ENCODE measurements at regions not wholly inside any gene's neighbourhood (a gene's known extent, or its start where the extent isn't known, plus 50 kb on each side); places are given as distances from the start of the nearest gene placed in this dataset.
"Not testable (repeated sequence)": the region's sequence is repeated elsewhere in the genome, so short reads cannot be mapped to it uniquely, and the experiment has no call there.

GRCh38 chr1:96187020-96187419, 534.6 kb upstream of the PTBP2 start:
- Histone ChIP-seq H3K27me3 (no peaks in the 10 kb centered on the region), H3K9me3 (no peaks in the 10 kb centered on the region), H3K4me2 (no peak overlapping the region), H3K27ac (no peak overlapping the region), H3K4me1 (no peaks in the 10 kb centered on the region), H3K9ac (no peak overlapping the region), H4K20me1 (no peaks in the 10 kb centered on the region), H3K36me3 (no peaks in the 10 kb centered on the region), H3K4me3 (no peak overlapping the region)
- no peak for TF ChIP-seq Cebpa-rat (IDR thresholded peaks at IDR 0.05)

- H3K27me3 ChIP-seq: no peaks in the 10 kb centered on the region
- H3K36me3 ChIP-seq: no peaks in the 10 kb centered on the region
- H3K4me2 ChIP-seq: no peak overlapping the region
- TF ChIP-seq Cebpa-rat (IDR thresholded peaks at IDR 0.05): no peak
- no peak overlapping the region for H3K9ac ChIP-seq
- no peak overlapping the region for H3K4me3 ChIP-seq
- no peak overlapping the region for H3K27ac ChIP-seq
- no peaks in the 10 kb centered on the region for H3K4me1 ChIP-seq
- H3K9me3 ChIP-seq: no peaks in the 10 kb centered on the region
- H4K20me1 ChIP-seq: no peaks in the 10 kb centered on the region
Observed at GRCh38 chr1:96191165-96191564, 530.4 kb upstream of the PTBP2 start.

GRCh38 chr1:96206451-96206850, 515.1 kb upstream of the PTBP2 start:
- Histone ChIP-seq H3K4me3 (no peak overlapping the region), H3K4me2 (no peak overlapping the region), H3K9ac (no peak overlapping the region), H4K20me1 (no peaks in the 10 kb centered on the region), H3K4me1 (no peaks in the 10 kb centered on the region), H3K9me3 (no peaks in the 10 kb centered on the region), H3K27me3 (no peaks in the 10 kb centered on the region), H3K36me3 (no peaks in the 10 kb centered on the region), H3K27ac (no peak overlapping the region)
- no peak for TF ChIP-seq Cebpa-rat (IDR thresholded peaks at IDR 0.05)

- no peak overlapping the region for H3K9ac ChIP-seq
- TF ChIP-seq Cebpa-rat (IDR thresholded peaks at IDR 0.05): no peak
- no peaks in the 10 kb centered on the region for H3K27me3 ChIP-seq
- H3K9me3 ChIP-seq: no peaks in the 10 kb centered on the region
- H3K4me3 ChIP-seq: no peak overlapping the region
- H4K20me1 ChIP-seq: no peaks in the 10 kb centered on the region
- H3K36me3 ChIP-seq: no peaks in the 10 kb centered on the region
- H3K4me1 ChIP-seq: no peaks in the 10 kb centered on the region
- H3K27ac ChIP-seq: no peak overlapping the region
- no peak overlapping the region for H3K4me2 ChIP-seq
Observed at GRCh38 chr1:96207936-96208335, 513.6 kb upstream of the PTBP2 start.

GRCh38 chr1:96208428-96208827, 513.2 kb upstream of the PTBP2 start:
- Histone ChIP-seq H3K9ac (no peak overlapping the region), H3K4me3 (no peak overlapping the region), H3K4me2 (no peak overlapping the region), H3K4me1 (no peaks in the 10 kb centered on the region), H3K9me3 (no peaks in the 10 kb centered on the region), H3K36me3 (no peaks in the 10 kb centered on the region), H3K27ac (no peak overlapping the region), H4K20me1 (no peaks in the 10 kb centered on the region), H3K27me3 (no peaks in the 10 kb centered on the region)
- no peak for TF ChIP-seq Cebpa-rat (IDR thresholded peaks at IDR 0.05)

- Histone ChIP-seq H3K27ac (no peak overlapping the region), H3K4me1 (no peaks in the 10 kb centered on the region), H3K4me3 (no peak overlapping the region), H3K9ac (no peak overlapping the region), H3K9me3 (no peaks in the 10 kb centered on the region), H3K4me2 (no peak overlapping the region), H3K36me3 (no peaks in the 10 kb centered on the region), H3K27me3 (no peaks in the 10 kb centered on the region), H4K20me1 (no peaks in the 10 kb centered on the region)
- TF ChIP-seq Cebpa-rat (IDR thresholded peaks at IDR 0.05): no peak
Observed at GRCh38 chr1:96210054-96210453, 511.5 kb upstream of the PTBP2 start.

- H3K4me1 ChIP-seq: no peaks in the 10 kb centered on the region
- no peak overlapping the region for H3K9ac ChIP-seq
- H3K36me3 ChIP-seq: no peaks in the 10 kb centered on the region
- H3K9me3 ChIP-seq: no peaks in the 10 kb centered on the region
- no peaks in the 10 kb centered on the region for H3K27me3 ChIP-seq
- no peak for TF ChIP-seq Cebpa-rat (IDR thresholded peaks at IDR 0.05)
- H3K4me3 ChIP-seq: no peak overlapping the region
- H3K27ac ChIP-seq: no peak overlapping the region
- H4K20me1 ChIP-seq: no peaks in the 10 kb centered on the region
- H3K4me2 ChIP-seq: no peak overlapping the region
Observed at GRCh38 chr1:96211202-96211601, 510.4 kb upstream of the PTBP2 start.

- Histone ChIP-seq H3K4me3 (no peak overlapping the region), H3K27ac (no peak overlapping the region), H3K4me1 (no peaks in the 10 kb centered on the region), H3K9ac (no peak overlapping the region), H3K36me3 (no peaks in the 10 kb centered on the region), H3K4me2 (no peak overlapping the region), H3K9me3 (no peaks in the 10 kb centered on the region), H4K20me1 (no peaks in the 10 kb centered on the region), H3K27me3 (no peaks in the 10 kb centered on the region)
- TF ChIP-seq Cebpa-rat (IDR thresholded peaks at IDR 0.05): no peak
Observed at GRCh38 chr1:96214982-96215381, 506.6 kb upstream of the PTBP2 start.

- H3K4me1 ChIP-seq: no peaks in the 10 kb centered on the region
- no peak overlapping the region for H3K4me2 ChIP-seq
- H3K9me3 ChIP-seq: no peaks in the 10 kb centered on the region
- no peaks in the 10 kb centered on the region for H4K20me1 ChIP-seq
- no peaks in the 10 kb centered on the region for H3K36me3 ChIP-seq
- no peak overlapping the region for H3K27ac ChIP-seq
- H3K4me3 ChIP-seq: no peak overlapping the region
- no peaks in the 10 kb centered on the region for H3K27me3 ChIP-seq
- no peak for TF ChIP-seq Cebpa-rat (IDR thresholded peaks at IDR 0.05)
- no peak overlapping the region for H3K9ac ChIP-seq
Observed at GRCh38 chr1:96220651-96221050, 500.9 kb upstream of the PTBP2 start.

GRCh38 chr1:96222701-96223100, 498.9 kb upstream of the PTBP2 start:
- no peaks in the 10 kb centered on the region for H3K9me3 ChIP-seq
- no peak overlapping the region for H3K27ac ChIP-seq
- no peak overlapping the region for H3K4me2 ChIP-seq

GRCh38 chr1:96224229-96224628, 497.4 kb upstream of the PTBP2 start:
- not testable (repeated sequence) for H3K9ac ChIP-seq, H3K4me2 ChIP-seq, H3K9me3 ChIP-seq, H3K27ac ChIP-seq, H3K4me3 ChIP-seq, H3K4me1 ChIP-seq, H4K20me1 ChIP-seq, H3K27me3 ChIP-seq, H3K36me3 ChIP-seq

More at GRCh38 chr1:96222701-96223100, 498.9 kb upstream of the PTBP2 start:
- Histone ChIP-seq H3K4me3 (no peak overlapping the region), H3K27me3 (no peaks in the 10 kb centered on the region), H3K36me3 (no peaks in the 10 kb centered on the region), H4K20me1 (no peaks in the 10 kb centered on the region), H3K4me1 (no peaks in the 10 kb centered on the region), H3K9ac (no peak overlapping the region)
- no peak for TF ChIP-seq Cebpa-rat (IDR thresholded peaks at IDR 0.05)
